GM19239 (cell line): ENCODE measurements at regions not wholly inside any gene's neighbourhood (a gene's known extent, or its start where the extent isn't known, plus 50 kb on each side); places are given as distances from the start of the nearest gene placed in this dataset.

Experiments used
- DNase-seq: peaks from one replicate; pipeline ENCODE4 v3.0.0; 2011; ENCODE audit warnings: low spot score; ENCODE audit not compliant: insufficient read length
- FAIRE-seq: peaks from 2 replicates; lab custom pipeline; 2011; peaks lifted over from hg19 to GRCh38; lab: Jason Lieb, UNC

DNA sequence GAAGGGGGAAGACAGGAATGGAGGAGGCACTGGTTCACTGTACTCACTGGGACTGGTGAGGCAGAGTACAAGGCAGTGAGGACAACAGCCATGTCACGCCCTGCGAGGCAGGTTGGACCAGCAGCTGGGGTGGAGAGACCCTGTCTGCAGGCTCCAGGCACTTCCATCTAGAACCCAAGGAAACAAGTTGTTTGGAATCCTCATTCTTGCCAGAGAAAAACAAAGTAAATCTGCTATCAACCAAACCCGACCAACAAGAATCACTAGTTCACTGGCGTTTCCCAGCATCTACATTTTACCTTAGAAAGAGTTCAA is 98.5 kb upstream of the CDYL start:
- FAIRE-seq (no peak), DNase-seq (no peak)

GRCh38 chr6:4677011-4677750 is 99.0 kb upstream of the CDYL start:
- no peak for FAIRE-seq
- DNase-seq = no peak

DNA sequence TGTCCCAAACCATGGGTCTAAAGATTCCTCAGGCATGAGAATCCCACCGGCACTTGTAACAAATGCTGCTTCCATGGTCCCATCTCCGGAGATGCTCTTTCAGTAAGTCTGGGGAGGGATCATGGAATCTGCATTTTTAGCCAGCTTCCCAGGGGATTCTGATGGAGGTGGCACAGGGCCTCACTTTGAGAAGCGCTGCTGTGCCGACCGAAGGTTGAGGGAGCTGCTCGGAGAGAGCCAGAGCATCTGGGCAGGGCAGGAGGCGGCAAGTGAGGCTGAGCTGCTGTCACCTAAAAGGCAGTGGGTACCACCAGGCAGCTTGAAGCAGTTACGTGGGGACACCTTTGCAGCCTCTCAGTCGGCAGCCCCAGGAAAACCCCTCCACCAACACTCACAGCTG is 100.2 kb upstream of the CDYL start:
- FAIRE-seq (no peak), DNase-seq (no peak)

DNA sequence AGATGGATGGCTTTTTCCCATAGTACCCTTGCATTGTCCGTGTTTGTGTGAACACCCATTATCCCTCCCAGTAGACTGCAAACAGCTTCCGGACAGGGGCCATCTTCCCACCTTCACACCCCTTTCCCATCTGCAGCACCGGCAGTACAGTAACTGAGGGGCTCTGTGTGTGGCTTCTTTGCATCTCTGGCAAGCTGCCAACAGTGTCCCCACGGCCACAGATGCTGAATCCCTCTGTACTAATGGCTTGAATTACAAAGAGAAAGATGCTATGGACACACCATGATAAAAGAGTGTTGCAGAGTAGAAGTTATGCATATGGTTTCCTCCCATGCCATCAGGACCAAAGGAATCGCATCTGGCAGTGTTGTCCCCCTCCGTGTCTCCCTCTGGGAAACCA is 101.1 kb upstream of the CDYL start:
- FAIRE-seq = no peak
- DNase-seq = no peak

DNA sequence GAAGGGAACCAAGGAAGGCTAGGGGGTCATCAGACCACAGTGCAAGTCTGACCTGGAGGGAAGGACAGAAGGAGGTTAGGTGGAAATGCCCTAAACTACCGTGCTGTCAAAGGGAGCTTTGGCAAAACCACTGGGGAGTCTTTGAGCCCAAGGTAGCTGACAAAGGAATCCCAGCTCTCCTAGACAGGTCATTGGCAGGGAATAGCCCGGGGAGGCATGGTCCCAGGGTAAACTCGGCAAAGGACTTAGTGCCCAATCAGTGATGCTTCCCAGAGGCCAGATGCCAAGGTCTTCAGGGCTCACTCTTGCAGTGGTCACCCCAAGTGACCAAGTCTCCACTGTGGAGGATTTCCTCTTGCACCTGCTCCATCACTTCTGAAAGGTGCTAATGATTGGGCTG is 102.3 kb upstream of the CDYL start:
- FAIRE-seq (no peak), DNase-seq (no peak)

- FAIRE-seq = no peak
Observed at GRCh38 chr6:4672772-4673171, 103.4 kb upstream of the CDYL start.

GRCh38 chr6:4671587-4672115 is 104.6 kb upstream of the CDYL start:
- FAIRE-seq (no peak), DNase-seq (no peak)

More at GRCh38 chr6:4672772-4673171, 103.4 kb upstream of the CDYL start:
- no peak for DNase-seq

- DNase-seq = no peak
- FAIRE-seq = no peak
Observed at GRCh38 chr6:4670824-4671409, 105.3 kb upstream of the CDYL start.

DNA sequence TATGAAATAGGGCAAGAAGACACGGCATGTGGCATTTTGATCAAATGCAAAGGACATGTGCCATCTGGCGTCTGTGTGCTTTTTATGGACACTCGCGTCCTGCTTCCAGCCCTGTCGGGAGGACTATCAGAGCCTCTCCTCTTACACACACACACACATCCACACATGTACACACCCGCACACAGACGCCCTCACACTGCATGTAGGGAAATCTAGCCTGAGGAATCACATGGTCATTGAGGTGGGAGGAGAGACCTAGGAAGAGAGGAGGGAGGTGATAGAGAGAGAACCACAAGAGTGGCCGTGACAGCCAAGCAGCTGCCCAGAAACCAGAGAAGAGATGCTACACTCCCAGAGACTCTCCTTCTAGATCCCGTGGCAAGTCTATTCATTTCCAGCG is 105.9 kb upstream of the CDYL start:
- DNase-seq (no peak), FAIRE-seq (no peak)

- no peak for FAIRE-seq
Observed at GRCh38 chr6:4668271-4669179, 107.7 kb upstream of the CDYL start.

DNA sequence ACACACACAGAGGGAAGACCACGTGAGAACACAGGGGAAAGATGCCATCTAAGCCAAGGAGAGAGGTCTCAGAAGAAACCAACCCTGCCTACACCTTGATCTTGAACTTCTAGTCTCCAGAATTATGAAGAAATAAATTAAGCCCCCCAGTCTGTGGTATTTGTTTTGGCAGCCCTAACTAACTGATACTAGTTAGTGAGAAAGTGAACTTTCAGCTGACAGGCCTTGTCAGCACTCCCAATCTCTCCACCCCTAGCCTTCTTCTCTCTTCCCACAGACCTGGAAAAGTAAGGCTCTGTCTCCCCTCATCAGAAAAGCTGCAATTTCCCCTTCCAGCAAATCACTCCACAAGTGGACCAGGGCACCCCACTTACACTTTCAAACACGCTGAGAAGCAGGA is 108.6 kb upstream of the CDYL start:
- FAIRE-seq (no peak), DNase-seq (no peak)

More at GRCh38 chr6:4668271-4669179, 107.7 kb upstream of the CDYL start:
- DNase-seq = no peak

DNA sequence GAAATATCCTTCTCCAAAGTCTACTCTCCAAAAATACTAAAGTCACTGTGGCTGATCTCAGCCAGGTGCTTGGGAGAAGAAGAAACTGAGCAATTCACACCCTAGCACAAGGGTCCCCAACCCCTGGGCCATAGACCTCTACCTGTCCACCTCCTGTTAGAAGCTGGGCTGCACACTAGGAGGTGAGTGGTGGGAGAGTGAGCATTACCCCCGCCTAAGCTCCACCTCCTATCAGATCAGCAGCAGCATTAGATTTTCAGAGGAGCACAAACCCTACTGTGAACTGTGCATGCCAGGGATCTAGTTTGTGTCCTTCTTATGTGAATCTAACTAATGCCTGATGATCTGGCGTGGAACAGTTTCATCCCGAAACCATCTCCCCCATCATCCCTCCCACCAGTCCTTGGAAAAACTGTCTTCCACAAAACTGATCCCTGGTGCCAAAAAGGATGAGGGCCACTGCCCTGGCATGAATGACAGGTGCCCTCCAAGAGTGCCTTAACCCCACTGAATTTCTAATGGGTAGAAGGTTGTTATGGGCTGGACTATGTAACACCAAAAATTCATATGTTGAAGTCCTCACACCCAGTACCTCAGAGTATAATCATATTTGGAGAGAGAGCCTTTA is 109.2 kb upstream of the CDYL start:
- FAIRE-seq = no peak
- DNase-seq = no peak

GRCh38 chr6:4665489-4666417 is 110.5 kb upstream of the CDYL start:
- DNase-seq = no peak
- no peak for FAIRE-seq

DNA sequence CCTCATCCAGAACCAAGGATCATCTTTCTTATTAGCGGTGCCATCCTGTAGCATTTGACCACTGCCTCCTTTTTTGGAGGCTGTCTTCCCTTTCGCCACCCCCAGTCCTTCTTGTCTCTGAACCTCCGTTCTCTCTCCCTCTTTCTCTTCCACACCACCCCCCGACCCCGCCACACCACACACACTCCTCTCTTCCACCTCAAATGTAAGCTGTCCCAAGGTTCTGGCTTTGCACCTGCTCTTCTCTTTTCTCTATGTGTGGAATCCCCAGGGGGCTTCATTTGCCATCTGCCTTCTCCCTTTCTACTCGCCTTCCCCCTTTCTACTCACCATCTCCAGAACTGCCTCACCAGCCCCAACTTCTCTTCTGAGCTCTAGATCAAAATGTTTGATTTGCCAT is 111.3 kb upstream of the CDYL start:
- DNase-seq (no peak), FAIRE-seq (no peak)

DNA sequence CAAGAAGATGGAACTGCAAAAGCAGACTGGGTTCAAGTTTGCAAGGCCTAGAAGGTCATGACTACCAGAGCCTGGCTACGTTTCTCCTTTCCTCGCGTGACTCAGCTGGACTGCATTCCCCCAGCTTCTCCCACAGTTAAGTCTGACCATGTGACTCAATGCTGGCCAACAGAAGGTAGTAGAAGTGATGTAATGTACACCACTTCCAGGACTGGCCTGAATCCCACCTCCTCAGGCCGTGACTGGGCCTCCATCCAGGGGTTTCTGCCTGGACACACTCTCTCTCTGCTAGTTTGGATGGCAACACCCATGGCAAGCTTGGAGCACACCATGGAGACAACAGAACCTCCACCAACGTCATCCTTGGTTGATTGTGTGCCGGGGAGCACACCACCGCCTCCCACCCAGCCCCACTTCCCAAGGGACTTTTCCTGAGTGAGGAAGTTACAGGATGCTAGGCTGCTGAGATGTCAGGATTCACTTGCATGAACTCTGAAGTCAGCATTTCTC is 112.0 kb upstream of the CDYL start:
- DNase-seq = no peak
- no peak for FAIRE-seq

DNA sequence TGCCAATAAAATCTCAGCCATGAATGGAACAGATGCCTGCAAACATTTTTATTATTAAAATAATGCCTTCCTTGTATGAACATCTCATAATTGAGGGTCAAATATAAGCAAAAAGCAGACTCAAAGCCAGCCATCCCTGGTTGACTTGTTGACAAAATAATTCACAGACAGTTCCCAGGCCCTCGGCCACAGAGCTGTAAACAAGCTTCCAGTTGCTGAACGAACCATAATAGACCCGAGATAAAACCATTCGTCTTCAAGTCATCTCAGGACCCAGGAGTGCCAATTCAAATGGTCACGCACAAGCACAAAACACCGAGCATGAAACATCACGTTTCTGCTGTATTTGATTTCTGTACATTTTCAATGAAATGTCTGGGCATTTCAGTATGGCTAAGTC is 113.3 kb upstream of the CDYL start:
- FAIRE-seq (no peak), DNase-seq (no peak)

GRCh38 chr6:4661391-4661790 is 114.8 kb upstream of the CDYL start:
- no peak for FAIRE-seq

DNA sequence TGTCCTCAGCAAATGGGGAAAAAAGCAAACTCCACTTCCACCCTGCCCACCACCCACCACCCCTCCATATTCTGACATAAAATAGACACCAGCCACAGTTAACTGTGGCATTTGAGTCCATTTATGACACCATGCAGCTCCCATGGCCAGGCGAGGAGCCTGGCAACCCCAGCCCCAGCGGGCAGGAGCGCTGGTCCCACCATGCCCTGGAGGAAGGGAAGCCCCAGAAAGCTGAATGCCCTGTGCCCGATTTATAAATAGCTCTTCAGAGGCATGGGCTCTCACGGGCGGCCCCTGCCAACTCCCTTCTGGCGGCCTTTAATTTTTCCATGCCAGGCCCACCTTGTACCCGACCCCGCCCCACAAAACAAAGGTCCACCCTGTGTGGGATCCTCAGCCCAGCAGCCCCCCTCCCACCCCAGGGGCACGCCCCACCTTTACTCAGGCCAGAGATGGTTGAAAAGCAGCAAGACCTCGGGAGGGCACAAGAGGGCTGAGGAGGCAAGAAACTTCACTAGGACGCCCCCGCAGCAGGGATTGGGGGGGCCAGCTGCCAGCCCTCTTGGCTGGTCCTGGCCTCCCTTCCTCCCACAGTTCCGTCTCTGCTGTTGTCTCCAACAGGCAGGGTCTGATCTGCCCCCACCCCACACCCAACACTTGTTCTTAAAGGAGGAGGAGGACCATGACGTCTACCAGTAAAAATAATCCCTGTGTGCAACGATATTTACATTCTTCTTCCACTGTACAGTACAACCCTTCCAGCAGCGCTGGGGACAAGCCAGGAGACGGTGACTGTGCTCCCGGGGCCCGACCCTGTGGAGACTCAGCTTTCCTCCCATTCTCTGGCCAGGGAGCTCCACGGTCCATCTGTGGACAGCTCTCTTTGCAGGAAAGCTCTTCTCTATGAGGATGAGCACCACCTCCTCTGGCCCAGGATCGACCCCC is 115.6 kb upstream of the CDYL start:
- FAIRE-seq (no peak), DNase-seq (no peak)

More at GRCh38 chr6:4661391-4661790, 114.8 kb upstream of the CDYL start:
- no peak for DNase-seq
